GM06990 (cell line): ENCODE measurements at regions not wholly inside any gene's neighbourhood (a gene's known extent, or its start where the extent isn't known, plus 50 kb on each side); places are given as distances from the start of the nearest gene placed in this dataset.

ENCODE experiments used
- DNase-seq: peaks from one replicate; pipeline ENCODE4 v3.0.0-alpha.2; 2011; ENCODE audit not compliant: insufficient read length; ENCODE audit errors: extremely low read depth
- H3K27me3 ChIP-seq: replicated peaks from 2 replicates; pipeline ENCODE4 v1.6.0; 2011; ENCODE audit warnings: low read length; ENCODE audit not compliant: control insufficient read depth, insufficient read depth
- H3K36me3 ChIP-seq: 2 replicates; pipeline ENCODE4 v1.5.1; 2011; ENCODE audit warnings: low read length; ENCODE audit not compliant: control insufficient read depth, insufficient read depth
- H3K4me3 ChIP-seq: replicated peaks from 2 replicates; pipeline ENCODE4 v1.5.1; 2011; ENCODE audit warnings: low read depth, mild to moderate bottlenecking, control low read depth, low read length
- TF ChIP-seq, protein P1 (sequence below): IDR thresholded peaks from 2 replicates; pipeline ENCODE4 v1.5.1; 2011; ENCODE audit warnings: low read length, control low read depth, mild to moderate bottlenecking, inconsistent platforms; ENCODE audit not compliant: insufficient read depth, poor library complexity, severe bottlenecking

DNA sequence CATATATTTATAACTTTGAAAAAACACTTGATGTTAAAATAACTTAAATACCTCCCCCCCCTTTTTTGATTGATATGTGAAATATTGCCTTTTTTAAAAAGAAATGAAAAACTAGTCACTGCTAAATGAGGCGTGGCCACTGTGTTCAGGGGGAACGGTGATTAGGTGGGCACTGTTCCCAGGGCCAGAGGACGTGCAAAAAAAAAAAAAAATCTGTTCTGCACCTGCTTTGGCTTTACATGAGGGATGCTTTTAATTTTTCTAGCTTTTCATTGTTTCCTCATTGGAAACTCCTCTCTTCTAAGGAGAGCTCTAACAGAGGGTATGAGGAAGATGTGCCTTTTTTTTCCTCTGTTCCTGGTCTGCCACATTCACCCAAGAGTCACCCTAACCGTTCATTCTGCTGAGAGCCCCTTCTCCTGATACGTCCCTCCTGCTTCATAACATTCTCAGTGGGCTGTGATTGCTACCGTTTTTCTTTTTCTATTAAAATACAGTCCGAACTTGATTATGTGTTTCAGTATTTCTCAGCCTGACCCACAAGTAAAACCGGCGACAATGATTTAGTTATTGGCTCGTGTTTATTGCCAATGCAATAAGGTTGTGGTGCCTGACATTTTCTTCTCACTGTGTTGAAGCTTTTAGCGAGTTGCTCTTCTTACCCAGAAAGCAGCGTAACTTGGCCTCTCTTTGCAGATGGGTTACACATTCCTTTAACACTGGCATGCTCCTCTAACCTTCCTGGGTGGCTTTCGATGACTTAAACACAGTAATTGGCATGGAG lies 64.8 kb upstream of the ZNF536 start:
- TF ChIP-seq, protein P1, sequence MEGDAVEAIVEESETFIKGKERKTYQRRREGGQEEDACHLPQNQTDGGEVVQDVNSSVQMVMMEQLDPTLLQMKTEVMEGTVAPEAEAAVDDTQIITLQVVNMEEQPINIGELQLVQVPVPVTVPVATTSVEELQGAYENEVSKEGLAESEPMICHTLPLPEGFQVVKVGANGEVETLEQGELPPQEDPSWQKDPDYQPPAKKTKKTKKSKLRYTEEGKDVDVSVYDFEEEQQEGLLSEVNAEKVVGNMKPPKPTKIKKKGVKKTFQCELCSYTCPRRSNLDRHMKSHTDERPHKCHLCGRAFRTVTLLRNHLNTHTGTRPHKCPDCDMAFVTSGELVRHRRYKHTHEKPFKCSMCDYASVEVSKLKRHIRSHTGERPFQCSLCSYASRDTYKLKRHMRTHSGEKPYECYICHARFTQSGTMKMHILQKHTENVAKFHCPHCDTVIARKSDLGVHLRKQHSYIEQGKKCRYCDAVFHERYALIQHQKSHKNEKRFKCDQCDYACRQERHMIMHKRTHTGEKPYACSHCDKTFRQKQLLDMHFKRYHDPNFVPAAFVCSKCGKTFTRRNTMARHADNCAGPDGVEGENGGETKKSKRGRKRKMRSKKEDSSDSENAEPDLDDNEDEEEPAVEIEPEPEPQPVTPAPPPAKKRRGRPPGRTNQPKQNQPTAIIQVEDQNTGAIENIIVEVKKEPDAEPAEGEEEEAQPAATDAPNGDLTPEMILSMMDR: no peak
- Histone ChIP-seq H3K27me3 (no peaks in the 10 kb centered on the region; the same call in 1 of the 2 replicates), H3K36me3 (no peaks in the 10 kb centered on the region), H3K4me3 (no peak overlapping the region)
- no peak for DNase-seq

- no peak for DNase-seq
- TF ChIP-seq, protein P1: no peak
- Histone ChIP-seq H3K27me3 (no peaks in the 10 kb centered on the region; the same call in 1 of the 2 replicates), H3K36me3 (no peaks in the 10 kb centered on the region), H3K4me3 (no peak overlapping the region)
Measured at GRCh38 chr19:30309176-30309575, 63.0 kb upstream of the ZNF536 start.

DNA sequence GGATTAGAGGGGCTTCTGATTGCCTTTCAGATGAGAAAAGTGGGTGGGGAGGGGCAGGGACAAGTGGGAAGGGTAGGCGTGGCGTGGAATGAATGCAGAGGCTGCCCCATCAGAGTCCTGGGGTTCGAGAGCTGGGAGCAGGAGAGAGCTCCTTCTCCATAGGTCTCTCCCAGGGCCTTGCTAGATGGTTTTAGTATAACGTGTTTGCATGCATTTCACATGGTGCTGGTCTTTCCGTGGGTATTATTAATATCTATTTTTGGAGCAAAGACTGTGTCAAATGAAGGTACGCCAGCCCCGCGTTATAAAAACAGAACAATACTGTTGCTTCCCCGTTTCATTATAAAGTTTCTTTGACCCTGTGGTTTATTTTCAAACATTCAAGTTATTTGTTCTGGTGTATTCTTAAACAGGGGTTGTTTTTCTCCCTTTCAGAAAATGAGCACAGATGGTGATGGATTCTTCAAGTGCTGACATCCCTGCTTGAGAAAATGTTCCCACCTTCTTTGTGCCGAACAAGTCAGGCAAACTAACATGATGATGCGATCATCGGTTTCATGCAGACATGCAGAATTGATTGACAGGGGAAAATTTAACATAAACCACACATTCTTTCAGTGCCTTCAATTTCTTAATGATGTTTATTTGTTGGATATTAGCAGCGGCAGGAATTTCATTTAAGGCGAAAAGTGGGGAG lies 62.1 kb upstream of the ZNF536 start:
- H3K36me3 ChIP-seq: no peaks in the 10 kb centered on the region
- TF ChIP-seq, protein P1: no peak
- H3K27me3 ChIP-seq: no peaks in the 10 kb centered on the region; the same call in 1 of the 2 replicates
- no peak overlapping the region for H3K4me3 ChIP-seq
- DNase-seq: no peak

GRCh38 chr19:30310602-30311263 lies 61.5 kb upstream of the ZNF536 start:
- Histone ChIP-seq H3K4me3 (no peak overlapping the region), H3K27me3 (no peaks in the 10 kb centered on the region; the same call in 1 of the 2 replicates), H3K36me3 (no peaks in the 10 kb centered on the region)
- TF ChIP-seq, protein P1: no peak
- no peak for DNase-seq

DNA sequence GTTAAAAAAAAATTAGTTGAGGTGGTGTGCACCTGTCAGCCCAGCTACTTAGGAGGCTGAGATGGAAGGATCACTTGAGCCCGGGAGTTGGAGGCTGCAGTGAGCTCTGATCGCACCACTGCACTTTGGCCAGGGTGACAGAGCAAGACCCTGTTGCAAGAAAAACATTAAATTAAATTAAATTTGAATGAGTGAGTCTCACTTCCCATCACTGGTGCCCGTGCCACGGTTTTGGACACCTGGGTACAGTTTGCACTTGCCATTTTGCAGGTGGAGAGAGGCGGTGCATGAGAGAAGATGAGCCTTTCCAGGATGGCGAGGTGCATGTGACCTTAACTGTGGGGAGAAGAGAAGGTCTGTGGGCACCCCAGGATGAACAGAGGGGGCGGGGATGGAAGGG lies 60.3 kb upstream of the ZNF536 start:
- TF ChIP-seq, protein P1: no peak
- no peak overlapping the region for H3K4me3 ChIP-seq
- no peaks in the 10 kb centered on the region for H3K36me3 ChIP-seq
- no peak for DNase-seq
- H3K27me3 ChIP-seq: no peaks in the 10 kb centered on the region; the same call in 1 of the 2 replicates
